ENCODE measurements at regions not wholly inside any gene's neighbourhood (a gene's known extent, or its start where the extent isn't known, plus 50 kb on each side); places are given as distances from the start of the nearest gene placed in this dataset.
"Not testable (repeated sequence)": the region's sequence is repeated elsewhere in the genome, so short reads cannot be mapped to it uniquely, and the experiment has no call there.

DNA sequence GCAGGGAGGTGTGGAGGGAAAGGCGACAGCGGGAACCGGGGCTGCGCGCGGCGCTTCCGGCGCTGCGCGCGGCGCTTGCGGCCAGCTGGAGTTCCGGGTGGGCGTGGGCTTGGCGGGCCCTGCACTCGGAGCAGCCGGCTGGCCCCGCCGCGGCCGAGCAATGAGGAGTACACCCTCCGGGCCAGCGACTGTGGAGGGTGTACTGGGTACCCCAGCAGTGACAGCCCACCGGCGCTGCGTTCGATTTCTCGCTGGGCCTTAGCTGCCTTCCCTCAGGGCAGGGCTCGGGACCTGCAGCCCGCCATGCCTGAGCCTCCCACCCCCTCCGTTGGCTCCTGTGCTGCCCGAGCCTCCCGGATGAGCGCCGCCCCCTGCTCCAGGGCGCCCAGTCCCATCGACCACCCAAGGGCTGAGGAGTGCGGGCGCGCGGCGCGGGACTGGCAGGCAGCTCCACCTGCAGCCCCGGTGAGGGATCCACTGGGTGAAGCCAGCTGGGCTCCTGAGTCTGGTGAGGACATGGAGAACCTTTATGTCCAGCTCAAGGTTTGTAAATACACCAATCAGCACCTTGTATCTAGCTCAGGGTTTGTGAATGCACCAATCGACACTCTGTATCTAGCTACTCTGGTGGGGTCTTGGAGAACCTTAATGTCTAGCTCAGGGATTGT, 444.0 kb downstream of the PRDM9 start:
- H3K9me3 ChIP-seq (replicated peaks; ENCODE audit: control insufficient read depth, low read depth, low read length); H3K4me3 ChIP-seq (ENCODE audit: low read length); H3K36me3 ChIP-seq (ENCODE audit: control insufficient read depth, insufficient read depth, low read length); H3K4me1 ChIP-seq (ENCODE audit: control insufficient read depth, insufficient read depth, low read length); H3K27ac ChIP-seq (ENCODE audit: low read length); H3K27me3 ChIP-seq (ENCODE audit: control insufficient read depth, insufficient read depth, low read length): not testable (repeated sequence)
- WGBS (ENCODE audit: insufficient coverage): 91% methylated on average over 39 of the region's 47 CpGs
- DNase-seq: peak; percentile 5

DNA sequence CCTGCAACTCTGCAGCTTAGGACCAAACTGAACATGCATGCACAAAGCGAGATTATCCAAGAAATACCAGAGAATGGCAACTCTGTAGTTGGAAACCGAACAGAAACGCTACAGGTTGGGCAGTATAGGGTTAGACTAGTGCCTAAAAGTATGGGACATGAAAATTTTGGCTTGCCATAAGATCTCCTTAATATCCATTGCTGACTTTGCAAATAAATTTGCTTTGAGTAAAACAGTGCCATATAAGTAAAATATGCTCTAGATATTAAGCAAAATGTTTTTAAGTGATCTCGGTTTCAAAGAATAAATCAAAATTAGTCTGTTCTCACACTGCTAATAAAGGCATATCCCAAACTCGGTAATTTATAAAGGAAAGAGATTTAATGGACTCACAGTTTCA, 456.0 kb downstream of the PRDM9 start:
- peaks cover 2% of the 10 kb centered on the region for H3K9me3 ChIP-seq (replicated peaks; ENCODE audit: control insufficient read depth, low read depth, low read length)
- no peaks in the 10 kb centered on the region for H3K36me3 ChIP-seq (ENCODE audit: control insufficient read depth, insufficient read depth, low read length)
- no peaks in the 10 kb centered on the region for H3K4me1 ChIP-seq (ENCODE audit: control insufficient read depth, insufficient read depth, low read length)
- H3K4me3 ChIP-seq (ENCODE audit: low read length): no peak overlapping the region
- H3K27me3 ChIP-seq (ENCODE audit: control insufficient read depth, insufficient read depth, low read length): no peaks in the 10 kb centered on the region
- H3K27ac ChIP-seq (ENCODE audit: low read length): no peak overlapping the region
- WGBS (ENCODE audit: insufficient coverage): 50% methylated on average over 1 of the region's 5 CpGs
- DNase-seq: no peak

DNA sequence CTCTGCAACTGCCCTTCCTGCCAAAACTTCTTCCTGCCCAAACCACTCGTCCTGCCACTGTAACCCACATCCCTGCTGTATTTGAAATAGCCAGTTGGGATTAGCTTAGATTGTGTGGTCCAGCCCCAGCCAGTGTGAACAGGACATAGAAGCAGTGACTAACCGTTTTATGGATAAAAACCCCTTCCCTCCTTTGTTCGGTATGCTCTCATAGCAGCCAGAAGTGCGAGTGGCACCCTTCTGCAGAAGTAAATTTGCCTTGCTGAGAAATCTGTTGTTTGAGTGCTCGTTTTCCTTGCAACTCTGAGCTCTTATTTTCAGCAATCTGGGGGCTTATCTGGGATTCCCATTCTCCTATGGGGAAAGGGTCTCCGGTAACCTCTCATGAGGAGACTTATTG, 470.0 kb downstream of the PRDM9 start:
- Histone ChIP-seq H3K27me3 (ENCODE audit: control insufficient read depth, insufficient read depth, low read length) (no peaks in the 10 kb centered on the region), H3K4me1 (ENCODE audit: control insufficient read depth, insufficient read depth, low read length) (no peaks in the 10 kb centered on the region), H3K36me3 (ENCODE audit: control insufficient read depth, insufficient read depth, low read length) (no peaks in the 10 kb centered on the region), H3K9me3 (replicated peaks; ENCODE audit: control insufficient read depth, low read depth, low read length) (peaks cover 19% of the 10 kb centered on the region), H3K4me3 (ENCODE audit: low read length) (no peak overlapping the region), H3K27ac (ENCODE audit: low read length) (no peak overlapping the region)
- 38% methylated on average over 2 of the region's 6 CpGs for WGBS (ENCODE audit: insufficient coverage)
- DNase-seq: no peak

DNA sequence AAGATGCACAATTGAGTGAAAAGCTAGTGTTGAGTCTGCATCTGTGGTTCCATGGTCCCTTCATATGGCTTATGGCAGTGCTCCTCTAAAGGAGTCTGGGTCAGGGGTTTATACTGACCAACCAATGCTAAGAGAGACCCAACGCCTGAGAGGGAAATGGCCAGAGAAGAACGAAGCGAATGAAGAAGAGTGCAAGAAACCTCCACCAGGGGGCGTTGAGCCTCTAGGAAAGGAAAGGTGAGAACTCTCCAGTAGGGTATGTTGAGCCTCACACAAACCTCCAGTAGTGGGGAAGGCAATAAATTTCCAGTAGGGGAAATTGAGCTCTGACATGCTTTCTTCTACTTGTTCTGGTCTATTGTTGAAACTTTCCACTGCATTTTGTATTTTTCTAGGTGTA, 470.6 kb downstream of the PRDM9 start:
- DNase-seq: no peak
- no peaks in the 10 kb centered on the region for H3K4me1 ChIP-seq (ENCODE audit: control insufficient read depth, insufficient read depth, low read length)
- WGBS (ENCODE audit: insufficient coverage): 100% methylated on average over 1 of the region's 4 CpGs
- H3K9me3 ChIP-seq (replicated peaks; ENCODE audit: control insufficient read depth, low read depth, low read length): peaks cover 19% of the 10 kb centered on the region
- H3K27me3 ChIP-seq (ENCODE audit: control insufficient read depth, insufficient read depth, low read length): no peaks in the 10 kb centered on the region
- H3K36me3 ChIP-seq (ENCODE audit: control insufficient read depth, insufficient read depth, low read length): no peaks in the 10 kb centered on the region
- H3K4me3 ChIP-seq (ENCODE audit: low read length): no peak overlapping the region
- no peak overlapping the region for H3K27ac ChIP-seq (ENCODE audit: low read length)

DNA sequence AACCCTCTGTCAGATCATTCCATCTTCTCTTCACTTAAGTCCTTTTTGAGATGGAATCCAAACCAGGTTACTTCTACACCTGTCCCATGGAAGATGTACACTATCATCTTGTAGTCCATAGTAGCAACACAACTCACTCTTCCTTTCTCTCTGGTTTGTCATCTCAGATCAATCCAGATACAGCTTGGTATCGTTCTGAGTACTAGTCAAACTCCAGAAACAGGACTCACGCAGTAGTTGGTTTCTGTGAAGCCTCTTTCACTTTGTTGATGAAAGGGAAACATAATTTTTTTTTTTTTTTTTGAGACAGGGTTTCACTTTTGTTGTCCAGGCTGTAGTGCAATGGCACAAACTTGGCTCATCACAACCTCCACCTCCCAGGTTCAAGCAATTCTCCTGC, 484.0 kb downstream of the PRDM9 start:
- Histone ChIP-seq H3K4me1 (ENCODE audit: control insufficient read depth, insufficient read depth, low read length) (no peaks in the 10 kb centered on the region), H3K27me3 (ENCODE audit: control insufficient read depth, insufficient read depth, low read length) (no peaks in the 10 kb centered on the region), H3K9me3 (replicated peaks; ENCODE audit: control insufficient read depth, low read depth, low read length) (no peaks in the 10 kb centered on the region), H3K4me3 (ENCODE audit: low read length) (no peak overlapping the region), H3K36me3 (ENCODE audit: control insufficient read depth, insufficient read depth, low read length) (no peaks in the 10 kb centered on the region), H3K27ac (ENCODE audit: low read length) (no peak overlapping the region)
- no peak for DNase-seq
- WGBS (ENCODE audit: insufficient coverage): no CpG with 5 or more reads among the region's 2 CpGs

DNA sequence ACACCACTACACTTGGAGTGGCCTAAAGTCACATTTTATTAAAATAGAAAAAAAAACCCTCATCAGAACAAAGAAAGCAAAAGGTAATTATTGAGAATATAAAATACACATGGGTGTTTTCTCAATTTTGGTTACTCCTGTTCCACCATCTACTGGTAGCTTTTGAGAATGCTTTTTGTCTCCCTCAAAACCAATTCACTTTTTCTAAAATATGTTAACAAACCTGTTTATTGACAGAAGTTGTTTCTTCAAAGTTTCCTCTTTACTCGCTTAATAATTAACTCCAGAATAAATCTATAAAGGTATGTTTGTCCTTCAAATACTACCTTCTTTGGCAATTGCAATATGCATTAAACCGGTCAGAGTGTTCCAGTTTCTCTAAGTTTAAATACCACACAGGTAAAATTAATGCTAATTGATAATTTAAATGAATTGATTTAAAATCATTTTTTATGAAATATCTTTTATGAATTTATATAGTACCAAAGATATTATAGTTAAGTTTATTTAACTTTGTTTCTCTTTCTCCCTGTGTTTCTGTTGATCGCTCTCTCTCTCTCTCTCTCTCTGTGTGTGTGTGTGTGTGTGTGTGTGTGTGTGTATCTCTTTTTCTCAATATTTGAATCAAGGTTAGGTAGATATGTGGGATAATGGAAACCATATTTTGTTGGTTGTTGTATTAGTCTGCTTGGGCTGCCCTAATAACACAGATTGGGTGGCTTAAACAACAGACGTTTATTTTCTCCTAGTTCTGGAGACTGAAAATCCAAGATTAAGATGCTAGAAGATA, 487.4 kb downstream of the PRDM9 start:
- no peaks in the 10 kb centered on the region for H3K9me3 ChIP-seq (replicated peaks; ENCODE audit: control insufficient read depth, low read depth, low read length)
- no peak overlapping the region for H3K27ac ChIP-seq (ENCODE audit: low read length)
- H3K27me3 ChIP-seq (ENCODE audit: control insufficient read depth, insufficient read depth, low read length): no peaks in the 10 kb centered on the region
- no peaks in the 10 kb centered on the region for H3K4me1 ChIP-seq (ENCODE audit: control insufficient read depth, insufficient read depth, low read length)
- DNase-seq: no peak
- H3K36me3 ChIP-seq (ENCODE audit: control insufficient read depth, insufficient read depth, low read length): no peaks in the 10 kb centered on the region
- no CpG with 5 or more reads among the region's 4 CpGs for WGBS (ENCODE audit: insufficient coverage)
- no peak overlapping the region for H3K4me3 ChIP-seq (ENCODE audit: low read length)

DNA sequence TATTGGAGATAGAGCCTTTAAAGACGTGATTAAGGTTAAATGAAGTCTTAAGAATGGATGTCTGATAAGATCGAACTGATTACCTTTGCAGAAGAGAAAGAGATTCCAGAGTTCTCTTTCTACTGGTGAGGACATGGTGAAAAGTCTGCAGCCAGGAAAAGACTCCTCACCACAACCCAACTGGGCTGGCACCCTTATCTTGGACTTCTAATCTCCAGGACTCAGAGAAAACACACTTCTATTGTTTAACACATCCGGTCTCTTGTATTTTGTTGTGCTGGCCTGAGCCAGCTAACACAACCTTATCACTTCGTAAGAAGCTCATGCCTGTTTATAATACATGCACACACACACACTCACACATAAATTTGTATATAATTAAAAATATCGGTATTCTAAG, 489.1 kb downstream of the PRDM9 start:
- Histone ChIP-seq H3K36me3 (ENCODE audit: control insufficient read depth, insufficient read depth, low read length) (no peaks in the 10 kb centered on the region), H3K27ac (ENCODE audit: low read length) (no peak overlapping the region), H3K9me3 (replicated peaks; ENCODE audit: control insufficient read depth, low read depth, low read length) (no peaks in the 10 kb centered on the region), H3K4me3 (ENCODE audit: low read length) (no peak overlapping the region), H3K27me3 (ENCODE audit: control insufficient read depth, insufficient read depth, low read length) (no peaks in the 10 kb centered on the region), H3K4me1 (ENCODE audit: control insufficient read depth, insufficient read depth, low read length) (no peaks in the 10 kb centered on the region)
- DNase-seq: no peak
- WGBS (ENCODE audit: insufficient coverage): no CpG with 5 or more reads among the region's 5 CpGs

DNA sequence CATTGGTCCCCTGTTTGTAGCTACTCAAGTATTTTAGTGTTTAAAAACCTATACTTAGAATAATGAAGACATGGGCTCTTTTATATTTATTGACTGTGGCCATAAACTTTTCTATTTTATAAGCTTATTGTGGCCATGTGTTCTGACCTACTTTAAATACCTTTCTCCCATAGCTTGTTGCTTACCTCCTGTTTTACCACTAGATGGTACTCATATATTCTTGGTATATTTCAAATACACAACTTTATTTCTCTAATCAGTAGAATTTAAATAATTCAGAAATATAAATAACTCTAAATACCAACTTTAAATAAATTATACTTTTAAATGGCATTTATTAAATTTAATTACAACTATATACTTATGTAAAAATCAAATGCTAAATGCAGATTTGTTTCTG, 498.0 kb downstream of the PRDM9 start:
- Histone ChIP-seq H3K4me3 (ENCODE audit: low read length) (no peak overlapping the region), H3K27ac (ENCODE audit: low read length) (no peak overlapping the region), H3K4me1 (ENCODE audit: control insufficient read depth, insufficient read depth, low read length) (no peaks in the 10 kb centered on the region), H3K27me3 (ENCODE audit: control insufficient read depth, insufficient read depth, low read length) (no peaks in the 10 kb centered on the region), H3K36me3 (ENCODE audit: control insufficient read depth, insufficient read depth, low read length) (no peaks in the 10 kb centered on the region), H3K9me3 (replicated peaks; ENCODE audit: control insufficient read depth, low read depth, low read length) (no peaks in the 10 kb centered on the region)
- DNase-seq: peak; percentile 3

DNA sequence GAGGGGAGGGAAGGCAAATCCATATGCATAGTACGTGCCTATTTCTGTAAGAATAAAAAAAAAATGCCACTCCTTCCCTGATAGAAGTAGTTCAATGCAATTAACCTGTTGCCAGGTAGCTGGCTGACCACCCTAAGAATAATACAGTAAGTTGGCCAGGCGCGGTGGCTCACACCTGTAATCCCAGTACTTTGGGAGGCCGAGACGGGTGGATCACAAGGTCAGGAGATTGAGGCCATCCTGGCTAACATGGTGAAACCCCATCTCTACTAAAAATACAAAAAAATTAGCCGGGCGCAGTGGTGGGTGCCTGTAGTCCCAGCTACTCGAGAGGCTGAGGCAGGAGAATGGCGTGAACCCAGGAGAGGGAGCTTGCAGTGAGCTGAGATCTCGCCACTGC, 510.3 kb downstream of the PRDM9 start:
- not testable (repeated sequence) for H3K36me3 ChIP-seq (ENCODE audit: control insufficient read depth, insufficient read depth, low read length); H3K4me1 ChIP-seq (ENCODE audit: control insufficient read depth, insufficient read depth, low read length); DNase-seq; H3K4me3 ChIP-seq (ENCODE audit: low read length); H3K9me3 ChIP-seq (replicated peaks; ENCODE audit: control insufficient read depth, low read depth, low read length); H3K27ac ChIP-seq (ENCODE audit: low read length); H3K27me3 ChIP-seq (ENCODE audit: control insufficient read depth, insufficient read depth, low read length)
- 100% methylated on average over 2 of the region's 10 CpGs for WGBS (ENCODE audit: insufficient coverage)

DNA sequence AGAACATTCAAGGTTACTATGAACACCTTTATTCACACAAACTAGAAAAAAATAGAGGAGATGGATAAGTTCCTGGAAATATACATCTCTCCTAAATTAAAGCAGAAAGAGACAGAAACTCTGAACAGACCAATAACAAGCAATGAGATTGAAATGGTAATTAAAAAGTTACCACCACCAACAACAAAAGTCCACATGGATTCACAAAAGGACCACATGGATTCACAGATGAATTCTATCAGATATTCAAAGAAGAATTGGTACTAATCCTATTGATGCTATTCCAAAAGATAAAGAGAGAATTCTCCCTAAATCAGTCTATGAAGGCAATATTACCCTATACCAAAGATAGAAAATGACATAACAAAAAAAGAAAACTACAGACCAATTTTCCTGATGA, 518.9 kb downstream of the PRDM9 start:
- Histone ChIP-seq H3K36me3 (ENCODE audit: control insufficient read depth, insufficient read depth, low read length) (no peaks in the 10 kb centered on the region), H3K27me3 (ENCODE audit: control insufficient read depth, insufficient read depth, low read length) (no peaks in the 10 kb centered on the region), H3K9me3 (replicated peaks; ENCODE audit: control insufficient read depth, low read depth, low read length) (peaks cover 6% of the 10 kb centered on the region), H3K4me1 (ENCODE audit: control insufficient read depth, insufficient read depth, low read length) (no peaks in the 10 kb centered on the region), H3K4me3 (ENCODE audit: low read length) (no peak overlapping the region), H3K27ac (ENCODE audit: low read length) (no peak overlapping the region)
- DNase-seq: no peak

DNA sequence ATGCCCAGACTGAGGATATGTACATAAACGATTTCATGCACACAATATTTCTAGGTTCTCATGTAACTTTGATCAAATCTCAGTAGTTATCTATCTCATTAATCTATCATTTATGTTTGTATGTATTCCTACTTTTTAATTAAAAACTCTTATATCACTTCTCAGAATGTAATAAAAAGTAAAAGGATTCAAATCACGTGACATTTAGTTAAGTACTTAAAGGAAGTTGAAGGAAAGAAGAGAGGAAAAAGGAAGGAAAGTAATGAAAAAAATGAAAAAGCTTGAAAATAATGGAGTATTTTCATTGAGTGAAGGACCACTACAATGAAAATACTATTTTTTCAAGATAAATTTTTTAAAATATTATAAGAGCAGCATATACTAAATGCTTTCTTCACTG, 535.3 kb downstream of the PRDM9 start:
- Histone ChIP-seq H3K36me3 (ENCODE audit: control insufficient read depth, insufficient read depth, low read length) (no peaks in the 10 kb centered on the region), H3K9me3 (replicated peaks; ENCODE audit: control insufficient read depth, low read depth, low read length) (no peaks in the 10 kb centered on the region), H3K27ac (ENCODE audit: low read length) (no peak overlapping the region), H3K4me1 (ENCODE audit: control insufficient read depth, insufficient read depth, low read length) (no peaks in the 10 kb centered on the region), H3K4me3 (ENCODE audit: low read length) (no peak overlapping the region), H3K27me3 (ENCODE audit: control insufficient read depth, insufficient read depth, low read length) (no peaks in the 10 kb centered on the region)
- WGBS (ENCODE audit: insufficient coverage): no CpG with 5 or more reads among the region's 2 CpGs
- DNase-seq: no peak

Measured in muscle of leg (tissue), 3 donors.